ENCODE measurements at regions not wholly inside any gene's neighbourhood (a gene's known extent, or its start where the extent isn't known, plus 50 kb on each side); places are given as distances from the start of the nearest gene placed in this dataset.

DNA sequence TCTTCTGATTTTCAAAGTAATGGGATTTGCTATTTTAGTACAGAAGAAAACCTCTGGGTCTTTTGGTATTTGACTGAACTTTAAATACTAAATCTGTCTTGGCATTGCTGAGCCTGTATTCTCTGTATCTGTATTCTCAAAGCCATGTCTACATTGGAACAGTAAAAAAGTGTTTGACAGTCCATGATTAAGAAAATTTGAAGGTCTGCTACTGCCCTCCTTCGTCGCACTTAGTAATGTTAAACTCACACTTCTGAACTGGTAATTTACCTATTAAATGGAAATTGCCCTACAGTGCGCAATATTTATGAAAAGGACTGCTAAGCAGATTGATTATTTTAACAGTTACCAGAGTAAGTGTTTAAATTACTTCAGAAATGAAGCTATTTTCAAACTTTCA is 165.7 kb upstream of the SMC2 start:
- no peak for DNase-seq (ENCODE audit: low spot score)

GRCh38 chr9:103941104-103941503 is 153.0 kb upstream of the SMC2 start:
- no peak for DNase-seq (ENCODE audit: low spot score)

DNA sequence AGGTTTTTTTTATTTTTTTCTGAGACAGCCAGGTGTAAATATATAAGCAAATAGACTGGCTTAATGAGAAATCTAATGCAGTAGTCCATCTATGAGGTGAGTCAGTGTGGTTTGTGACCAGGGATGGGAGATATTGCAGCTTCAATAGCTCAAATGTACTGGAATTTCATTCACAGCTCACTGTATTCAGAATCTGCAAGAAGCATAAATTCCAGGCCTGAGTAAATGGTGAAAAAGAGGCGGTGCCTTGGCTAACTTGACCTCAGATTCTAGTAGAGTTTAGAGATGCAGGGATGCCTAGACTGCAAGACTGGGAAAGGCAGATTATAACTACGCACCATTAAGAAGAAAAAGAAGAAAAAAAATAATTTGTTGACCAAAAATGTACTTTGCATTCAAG is 151.9 kb upstream of the SMC2 start:
- DNase-seq (ENCODE audit: low spot score), result no peak

DNA sequence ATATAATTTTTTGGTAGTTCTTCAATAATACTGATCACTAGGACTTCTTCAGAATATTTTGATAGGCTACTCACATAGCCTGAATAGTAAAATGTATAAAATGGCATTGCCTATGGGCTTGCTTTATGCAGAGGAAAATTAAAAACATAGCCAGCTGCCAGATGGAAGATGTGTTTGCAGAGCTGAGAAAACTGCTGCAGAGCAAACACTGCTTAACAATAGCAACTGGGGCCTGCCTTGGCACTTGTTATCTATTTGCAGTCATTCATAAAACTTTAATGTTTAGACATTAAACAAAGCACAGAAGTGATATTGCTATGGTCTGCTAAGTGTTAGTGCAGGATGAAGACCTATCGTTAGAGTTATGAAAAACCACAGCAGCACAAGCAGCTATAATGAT is 151.5 kb upstream of the SMC2 start:
- no peak for DNase-seq (ENCODE audit: low spot score)

DNA sequence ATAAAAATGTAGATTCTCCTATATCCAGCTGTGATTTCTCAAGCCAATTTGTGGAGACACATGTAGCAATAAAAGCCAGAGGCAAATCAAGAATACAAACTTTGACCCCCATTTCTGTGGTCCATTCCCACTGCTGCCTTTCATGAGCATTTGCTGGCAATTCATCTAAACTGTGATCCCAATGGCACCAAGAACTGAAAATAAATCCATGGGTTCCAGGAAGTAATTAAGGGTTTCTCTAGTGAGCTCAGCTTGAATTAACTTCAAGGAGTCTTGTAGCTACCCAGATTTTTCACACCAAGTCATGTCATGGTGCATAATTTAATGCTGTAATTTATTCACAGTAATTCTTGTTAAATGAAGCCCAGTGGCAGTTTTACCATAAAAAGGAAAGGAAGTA is 145.0 kb upstream of the SMC2 start:
- no peak for DNase-seq (ENCODE audit: low spot score)

DNA sequence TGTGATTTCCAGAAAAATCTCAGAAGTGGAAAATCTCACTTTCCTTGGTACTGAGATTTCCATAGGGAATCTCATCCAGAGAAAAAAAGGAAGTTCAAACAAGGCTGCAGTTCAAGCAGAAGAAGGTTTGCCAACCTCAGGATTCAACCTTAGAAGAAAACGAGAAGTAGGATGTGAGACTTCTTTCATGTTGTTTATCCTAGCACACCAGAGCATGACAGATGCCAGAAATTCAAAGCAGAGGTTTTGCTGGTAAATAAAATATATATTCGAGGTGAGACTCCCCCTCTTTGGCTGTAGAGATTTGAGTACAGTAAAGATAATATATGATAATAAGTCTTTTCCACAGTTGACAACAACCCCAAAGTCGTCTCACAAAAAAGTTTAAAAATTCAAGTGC is 116.9 kb upstream of the SMC2 start:
- DNase-seq (ENCODE audit: low spot score), result no peak

GRCh38 chr9:103978396-103978795 is 115.7 kb upstream of the SMC2 start:
- no peak for DNase-seq (ENCODE audit: low spot score)

DNA sequence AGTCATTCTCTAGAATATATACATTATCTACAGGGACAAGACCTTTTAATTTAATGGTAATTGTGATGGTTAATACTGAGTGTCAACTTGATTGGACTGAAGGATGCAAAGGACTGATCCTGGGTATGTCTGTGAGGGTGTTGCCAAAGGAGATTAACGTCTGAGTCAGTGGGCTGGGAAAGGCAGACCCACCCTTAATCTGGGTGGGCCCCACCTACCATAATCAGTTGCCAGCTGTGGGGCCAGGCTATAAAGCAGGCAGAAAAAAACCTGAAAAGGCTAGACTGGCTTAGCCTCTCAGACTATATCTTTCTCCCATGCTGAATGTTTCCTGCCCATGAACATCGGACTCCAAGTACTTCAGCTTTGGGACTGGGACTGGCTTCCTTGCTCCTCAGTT is 112.2 kb upstream of the SMC2 start:
- no peak for DNase-seq (ENCODE audit: low spot score)

- DNase-seq (ENCODE audit: low spot score), result no peak
These were observed 109.0 kb upstream of the SMC2 start for GRCh38 chr9:103985077-103985476.

DNA sequence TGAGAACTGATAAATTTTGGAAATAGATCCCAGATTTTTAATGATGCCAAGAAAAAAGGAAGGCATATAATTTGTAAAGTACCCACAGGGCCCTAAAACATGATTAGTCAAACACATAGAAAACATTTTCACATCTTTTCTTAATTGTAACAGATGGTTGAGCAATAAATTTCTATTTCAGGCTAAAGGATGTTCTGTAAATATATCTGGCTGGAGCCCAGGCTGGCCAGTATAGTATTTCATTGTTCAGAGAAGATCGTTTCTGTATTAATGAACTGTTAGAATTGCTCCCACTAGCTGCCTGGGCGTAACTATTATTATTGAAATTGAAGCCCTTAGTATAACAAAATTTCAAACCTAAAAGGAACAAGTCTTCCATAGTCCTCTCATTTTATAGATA is 105.3 kb upstream of the SMC2 start:
- no peak for DNase-seq (ENCODE audit: low spot score)

DNA sequence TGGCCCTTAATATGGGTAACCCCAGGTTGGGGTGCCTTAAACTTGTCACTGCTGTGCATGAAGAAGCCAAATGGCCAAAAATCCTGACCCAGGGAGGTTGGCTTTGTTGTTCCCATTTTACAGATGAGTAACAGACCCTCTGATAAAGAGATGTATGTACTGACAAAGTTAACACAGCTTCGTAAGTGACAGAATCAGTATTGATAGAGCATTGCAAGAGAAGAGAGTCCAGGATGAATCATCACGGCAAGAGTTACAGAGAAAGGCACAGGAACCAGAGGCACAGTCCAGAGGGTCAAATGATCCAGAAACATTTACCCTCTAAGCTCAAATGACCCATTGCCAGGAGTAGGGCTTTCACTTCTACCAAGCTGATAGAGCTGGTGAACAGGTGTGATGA is 103.8 kb upstream of the SMC2 start:
- no peak for DNase-seq (ENCODE audit: low spot score)

DNA sequence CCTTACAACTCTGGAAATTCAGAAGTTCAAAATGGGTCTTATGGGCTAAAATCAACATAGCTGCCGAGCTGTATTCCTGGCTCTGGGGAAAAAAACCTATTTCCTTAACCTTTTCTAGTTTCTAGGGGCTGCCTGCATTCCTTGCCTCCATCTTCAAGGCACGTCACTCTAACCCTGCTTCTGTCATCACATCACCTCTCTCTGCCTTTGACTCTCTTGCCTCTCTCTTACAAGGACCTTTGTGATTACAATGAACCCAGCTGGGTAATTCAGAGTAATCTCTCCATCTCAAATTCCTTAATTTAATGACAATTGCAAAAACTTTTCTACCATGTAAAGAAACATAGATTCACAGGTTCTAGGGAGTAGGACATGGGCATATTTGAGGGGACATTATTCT is 103.1 kb upstream of the SMC2 start:
- DNase-seq (ENCODE audit: low spot score), result no peak

DNA sequence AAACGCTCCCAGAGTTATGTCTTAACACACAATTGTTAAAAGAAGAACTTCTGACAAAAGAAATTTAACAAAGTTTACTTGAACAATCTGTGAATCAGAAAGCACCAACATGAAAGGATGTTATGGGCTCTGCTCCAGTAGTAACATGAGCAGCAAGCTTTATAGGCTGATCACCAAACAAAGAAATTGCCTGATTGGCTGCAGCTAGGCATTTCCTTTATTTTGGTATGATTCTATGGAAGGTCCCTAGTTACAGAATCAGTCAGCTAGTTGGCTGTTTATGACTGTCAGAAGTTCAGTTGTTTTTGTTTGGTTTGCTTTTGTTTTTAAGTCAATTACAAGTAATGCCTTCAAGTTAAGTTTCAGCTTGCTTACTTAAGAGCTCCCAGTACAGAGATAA is 102.4 kb upstream of the SMC2 start:
- DNase-seq (ENCODE audit: low spot score), result peak; percentile 15

GRCh38 chr9:103992938-103993579 is 101.0 kb upstream of the SMC2 start:
- no peak for DNase-seq (ENCODE audit: low spot score)

GRCh38 chr9:103997856-103998370 is 96.2 kb upstream of the SMC2 start:
- no peak for DNase-seq (ENCODE audit: low spot score)

DNA sequence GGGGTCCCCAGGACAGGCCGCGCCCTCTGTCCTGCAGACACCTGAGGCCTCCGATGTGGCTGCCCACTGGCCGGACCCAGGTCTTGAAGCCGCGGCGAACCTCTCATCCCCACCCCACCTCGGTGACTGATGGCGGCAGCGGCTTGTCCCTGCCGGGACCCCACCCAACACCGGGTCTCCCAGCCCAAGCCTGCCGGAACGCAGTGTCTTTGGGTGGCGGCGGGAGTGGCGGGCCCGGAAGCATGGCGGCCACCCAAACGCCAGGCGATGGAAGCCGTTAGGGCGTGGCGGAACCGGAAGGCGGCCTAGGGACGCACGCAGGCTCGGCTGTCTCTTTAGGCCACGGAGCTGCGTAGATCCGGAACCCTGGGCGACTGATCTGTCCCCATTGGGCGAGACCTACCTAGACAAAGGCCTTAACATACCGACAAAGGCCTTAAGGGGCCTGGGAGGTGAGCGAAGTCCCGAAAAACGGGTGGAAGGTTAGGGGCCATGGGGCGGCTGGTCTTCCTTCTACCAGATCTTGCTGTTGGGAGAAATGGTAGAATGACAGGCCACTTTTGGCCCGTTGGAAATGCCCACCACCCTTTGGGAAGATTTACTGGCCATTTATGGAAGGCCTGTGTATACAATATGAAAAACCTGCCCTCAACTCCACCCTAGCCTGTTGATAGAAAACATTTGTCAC is 94.6 kb upstream of the SMC2 start:
- no peak for DNase-seq (ENCODE audit: low spot score)

DNA sequence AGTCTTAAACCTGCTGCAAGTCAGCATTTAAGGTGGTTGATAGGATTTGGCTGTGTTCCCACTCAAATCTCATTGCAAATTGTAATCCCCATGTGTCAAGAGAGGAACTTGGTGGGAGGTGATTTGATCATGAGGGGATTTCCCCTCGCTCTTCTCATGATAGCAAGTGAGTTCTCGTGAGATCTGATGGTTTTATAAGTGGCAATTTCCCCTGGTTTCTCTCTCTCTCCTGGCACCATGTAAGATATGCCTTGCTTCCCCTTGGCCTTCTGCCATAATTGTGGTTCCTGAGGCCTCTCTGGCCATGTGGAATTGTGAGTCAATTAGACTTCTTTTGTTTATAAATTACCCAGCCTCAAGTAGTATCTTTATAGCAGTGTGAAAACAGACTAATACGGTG is 84.3 kb upstream of the SMC2 start:
- no peak for DNase-seq (ENCODE audit: low spot score)

GRCh38 chr9:104022083-104022482 is 72.0 kb upstream of the SMC2 start:
- DNase-seq (ENCODE audit: low spot score), result no peak

- DNase-seq (ENCODE audit: low spot score), result peak; percentile 54
These were observed 69.0 kb upstream of the SMC2 start for GRCh38 chr9:104025104-104025503.

DNA sequence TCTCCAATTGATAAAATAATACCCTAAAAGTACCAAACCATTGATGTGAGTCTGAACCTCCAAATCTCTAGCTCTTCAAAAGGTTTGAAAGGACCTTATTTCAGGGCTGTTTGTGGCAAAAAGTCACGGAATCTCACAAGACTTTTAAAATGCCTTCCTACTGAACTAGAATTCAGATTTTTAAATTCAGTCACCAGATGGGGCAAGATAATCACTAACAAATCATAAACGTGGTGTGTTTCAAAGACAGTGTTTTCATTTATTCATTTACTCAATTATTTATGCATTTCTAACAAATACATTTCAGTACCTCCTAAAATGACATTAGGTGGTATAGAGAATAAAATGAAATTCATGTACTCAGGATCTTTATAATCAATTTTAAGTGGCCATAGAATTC is 68.2 kb upstream of the SMC2 start:
- DNase-seq (ENCODE audit: low spot score), result no peak

DNA sequence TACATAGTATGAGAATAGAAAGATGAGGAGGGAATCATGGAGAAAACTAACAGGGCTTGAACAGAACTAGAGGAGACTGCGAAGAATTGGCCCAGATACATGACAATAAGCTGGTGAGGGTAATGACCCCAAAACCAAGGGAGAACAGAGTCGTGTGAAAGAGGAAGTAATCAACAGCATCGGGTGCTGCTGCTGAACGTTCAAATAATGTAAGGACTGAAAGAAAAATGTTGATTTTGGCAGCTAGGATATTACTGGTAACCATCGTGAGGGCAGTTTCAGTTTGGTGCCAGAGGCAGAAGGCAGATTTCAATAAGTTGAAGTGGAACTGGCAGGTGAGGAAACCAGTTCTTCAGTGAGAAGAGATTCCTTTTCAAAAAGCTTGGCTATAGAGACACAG is 66.8 kb upstream of the SMC2 start:
- DNase-seq (ENCODE audit: low spot score), result no peak

- DNase-seq (ENCODE audit: low spot score), result no peak
These were observed 65.3 kb upstream of the SMC2 start for GRCh38 chr9:104028827-104029226.

Data from RKO (cell line).